COLO829 (cell line): ENCODE measurements at regions not wholly inside any gene's neighbourhood (a gene's known extent, or its start where the extent isn't known, plus 50 kb on each side); places are given as distances from the start of the nearest gene placed in this dataset.
A peak's percentile ranks its signal among the peaks of the same experiment; 100 is the strongest.
"Not testable (repeated sequence)": the region's sequence is repeated elsewhere in the genome, so short reads cannot be mapped to it uniquely, and the experiment has no call there.

Experiments
- DNase-seq: peaks from one replicate; pipeline ENCODE4 v3.0.0; 2012; ENCODE audit warnings: low spot score

GRCh38 chr16:80008857-80009256, 408.3 kb upstream of the MAF start:
- no peak for DNase-seq

DNA sequence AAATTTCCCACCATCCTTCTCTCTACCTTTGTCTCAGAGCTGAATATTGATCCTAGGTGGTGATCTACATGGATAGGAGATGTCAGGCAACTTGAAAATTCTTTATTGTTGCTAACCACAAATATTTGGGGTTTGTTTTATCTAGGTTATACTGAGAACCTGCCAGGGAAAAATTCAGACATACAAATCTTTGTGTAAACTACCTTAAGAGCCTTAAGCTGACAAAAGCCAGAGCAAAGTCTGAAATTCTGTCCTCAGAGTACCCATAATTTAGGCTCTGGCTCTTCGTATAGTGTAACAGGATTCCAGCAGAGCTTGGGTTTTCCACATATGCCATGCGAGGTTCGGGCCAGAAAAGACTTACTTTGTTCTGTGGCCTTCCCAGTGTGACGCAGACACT, 406.7 kb upstream of the MAF start:
- DNase-seq, result no peak

DNA sequence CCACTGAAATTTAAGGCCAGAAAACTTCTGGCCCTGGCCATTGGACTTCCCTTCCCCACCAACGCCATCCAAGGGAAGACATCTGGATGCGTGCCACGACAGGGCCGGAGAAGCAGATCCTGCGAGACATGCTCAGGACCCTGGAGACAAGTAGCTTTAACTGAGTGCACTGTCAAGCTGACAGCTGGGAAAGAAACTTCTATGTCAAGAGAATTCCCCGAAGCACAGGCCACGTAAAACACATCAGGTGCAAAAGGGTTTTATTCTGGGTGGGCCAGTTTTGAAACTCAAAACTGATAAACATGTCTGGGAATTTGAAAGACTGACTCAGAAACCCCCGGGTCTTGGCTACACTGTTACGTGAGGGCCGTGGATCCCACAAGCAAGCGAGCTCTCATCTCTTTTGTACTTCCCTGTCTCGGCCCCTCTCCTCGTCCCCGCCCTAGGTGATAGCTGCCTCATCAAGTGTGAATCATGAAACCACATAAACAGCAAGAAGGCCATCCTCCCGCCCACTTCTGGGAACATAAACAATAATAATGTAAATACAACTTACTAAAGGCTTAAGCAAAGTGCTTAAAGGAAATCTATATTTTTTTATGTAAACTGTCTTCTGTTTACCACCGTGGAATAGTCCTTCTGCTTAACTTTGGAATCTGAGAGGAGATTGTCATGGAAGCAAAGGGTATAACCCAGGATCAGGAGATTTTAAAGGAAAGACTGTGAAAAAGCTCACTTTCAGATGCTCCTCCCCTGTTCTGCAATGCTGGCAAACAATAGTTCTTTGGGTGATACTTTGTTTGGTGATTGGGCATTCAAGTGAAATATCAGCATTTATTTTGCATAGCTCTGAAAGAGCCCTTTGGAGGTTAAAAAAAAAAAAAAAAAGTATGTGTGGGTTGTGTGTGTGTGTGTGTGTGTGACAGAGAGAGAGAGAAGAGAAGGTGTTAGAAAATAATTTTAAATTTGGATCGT, 406.0 kb upstream of the MAF start:
- DNase-seq, result no peak

GRCh38 chr16:80004113-80004512, 403.6 kb upstream of the MAF start:
- no peak for DNase-seq

DNA sequence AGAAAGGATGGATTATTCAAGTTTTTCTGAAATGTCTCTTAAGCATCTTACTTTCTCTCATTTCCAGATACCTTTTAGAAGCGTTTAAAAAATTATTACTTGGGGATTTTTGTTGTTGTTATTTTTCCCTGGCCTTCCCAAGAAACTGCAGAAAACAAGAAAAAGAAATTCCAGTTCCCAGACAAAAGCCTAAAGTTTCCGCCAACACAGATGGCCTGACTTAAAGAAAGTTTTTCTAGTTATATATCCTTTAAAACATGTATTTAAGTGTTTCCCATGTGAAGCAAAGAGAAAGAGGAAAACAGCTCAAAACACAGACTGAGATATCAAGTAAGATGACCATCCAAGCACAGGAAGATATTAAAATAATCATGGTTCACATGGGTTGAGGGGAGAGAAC, 401.7 kb upstream of the MAF start:
- no peak for DNase-seq

GRCh38 chr16:79998143-79998542, 397.6 kb upstream of the MAF start:
- DNase-seq, result no peak

DNA sequence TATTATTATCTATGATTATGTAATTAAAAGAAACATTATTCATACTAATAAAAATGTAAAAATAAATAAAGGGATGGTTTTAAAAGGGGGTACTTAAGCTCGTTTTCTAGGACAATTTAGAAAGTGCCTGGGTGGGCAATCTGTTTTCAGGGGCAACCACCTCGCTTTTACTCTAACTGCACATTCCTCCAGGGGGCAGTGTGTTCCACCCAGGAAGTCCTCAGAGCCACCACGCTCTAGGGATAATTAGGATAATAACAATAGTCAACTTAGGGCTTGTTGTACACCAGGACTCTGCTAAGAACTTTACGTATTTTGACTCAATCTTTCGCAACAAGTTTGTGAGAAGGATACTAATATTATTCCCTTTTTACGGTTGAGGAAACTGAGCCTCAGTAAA, 396.7 kb upstream of the MAF start:
- no peak for DNase-seq

- DNase-seq, result no peak
Measured at GRCh38 chr16:79996321-79996720, 395.8 kb upstream of the MAF start.

DNA sequence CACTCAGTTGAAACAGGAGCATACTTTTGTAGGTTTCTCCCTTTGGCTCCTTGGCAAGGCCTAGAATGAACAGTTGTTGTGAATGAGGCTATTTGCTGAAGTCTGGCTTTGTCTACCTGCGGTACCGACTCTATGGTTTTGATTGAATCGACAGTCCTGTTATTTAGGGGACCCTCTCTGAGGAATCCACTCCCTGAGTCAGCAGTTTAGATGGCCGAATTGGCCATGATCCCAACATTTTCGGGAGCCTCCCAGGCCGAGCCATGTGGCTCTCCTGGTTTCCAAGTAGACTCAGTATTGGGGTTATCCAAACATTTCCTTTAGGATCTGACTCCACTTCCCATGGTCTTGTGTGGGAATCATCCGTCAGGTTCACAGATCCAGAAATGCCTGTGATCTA, 394.8 kb upstream of the MAF start:
- DNase-seq, result no peak

GRCh38 chr16:79994418-79994817, 393.9 kb upstream of the MAF start:
- DNase-seq, result no peak

GRCh38 chr16:79993629-79994209, 393.2 kb upstream of the MAF start:
- no peak for DNase-seq

- no peak for DNase-seq
Measured at GRCh38 chr16:79991969-79992368, 391.4 kb upstream of the MAF start.

DNA sequence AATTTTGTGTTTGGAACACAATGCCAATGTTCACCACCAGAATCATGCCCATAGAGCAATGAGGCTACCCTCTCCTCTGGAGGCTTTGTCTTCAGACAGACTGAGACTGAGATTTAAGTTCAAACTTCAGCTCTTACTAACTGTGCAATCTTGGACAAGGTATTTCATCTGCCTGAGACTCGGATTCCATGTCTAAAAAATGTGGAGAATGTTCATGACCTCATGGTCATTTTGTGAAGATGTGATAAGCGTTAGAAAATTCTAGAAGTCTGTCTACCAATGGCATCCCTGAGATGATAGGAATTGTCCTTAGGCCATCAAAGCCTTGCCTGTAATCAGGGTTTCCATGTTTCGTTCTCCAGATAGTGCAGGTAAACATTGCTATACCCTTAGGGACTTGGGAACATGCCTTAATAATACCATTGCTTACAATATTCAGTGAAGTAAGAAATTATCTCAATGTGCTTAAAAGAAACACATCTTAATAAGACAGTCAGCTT, 388.2 kb upstream of the MAF start:
- no peak for DNase-seq

DNA sequence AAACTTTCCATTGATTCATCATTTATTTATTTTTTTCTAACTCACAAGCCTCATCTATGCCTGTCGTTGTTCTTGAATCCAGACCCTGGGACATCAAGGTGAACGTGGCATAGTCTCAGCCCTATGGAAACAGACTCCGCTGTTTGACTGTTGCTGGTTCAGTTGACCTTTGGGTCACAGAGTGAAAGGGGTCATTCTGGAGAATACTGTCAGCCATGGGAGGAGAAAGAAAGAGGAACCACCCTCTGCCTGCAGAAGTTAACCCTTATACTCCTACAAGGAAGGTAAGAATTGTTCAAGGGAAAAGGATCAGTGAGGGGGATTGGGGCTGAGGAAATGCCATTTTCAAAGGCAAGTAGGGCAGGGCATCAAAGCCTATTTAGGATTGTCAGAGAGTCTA, 387.6 kb upstream of the MAF start:
- DNase-seq, result no peak

DNA sequence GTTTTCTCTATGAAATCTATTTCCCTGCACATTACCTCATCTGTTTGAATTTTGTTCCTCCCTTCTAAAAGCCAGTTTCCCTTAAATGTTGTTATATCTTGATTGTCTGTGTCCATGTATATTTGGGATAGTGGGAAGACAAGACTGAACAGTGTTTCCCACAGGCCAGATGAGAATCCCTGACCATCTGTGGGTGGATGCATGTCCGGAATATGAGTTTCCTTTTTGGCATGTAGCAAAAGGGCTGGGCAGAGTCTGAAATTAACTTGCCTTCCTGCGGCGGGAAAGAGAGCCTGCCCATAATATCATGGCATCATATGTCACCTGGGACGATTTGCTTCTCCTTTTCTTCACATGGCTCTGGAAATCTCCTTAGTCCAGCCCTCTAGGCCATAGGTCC, 385.8 kb upstream of the MAF start:
- no peak for DNase-seq

DNA sequence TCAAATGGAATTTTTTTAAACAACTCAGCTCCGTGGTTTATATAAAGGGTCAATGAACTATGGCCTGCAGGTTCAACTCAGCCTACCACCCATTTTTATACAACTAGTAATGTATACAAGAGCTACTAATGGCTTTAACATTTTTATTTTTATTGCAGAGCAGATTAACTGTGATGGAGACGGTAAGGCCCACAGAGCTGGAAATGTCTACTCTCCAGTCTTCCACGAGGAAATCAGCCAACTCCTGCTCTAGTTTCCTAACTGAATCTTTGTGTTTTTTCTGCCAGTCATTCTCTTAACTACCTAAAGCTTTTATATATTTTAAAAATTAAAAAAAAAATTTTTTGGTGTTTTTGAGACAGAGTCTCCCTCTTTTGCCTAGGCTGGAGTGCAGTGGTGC, 385.1 kb upstream of the MAF start:
- DNase-seq, result no peak

DNA sequence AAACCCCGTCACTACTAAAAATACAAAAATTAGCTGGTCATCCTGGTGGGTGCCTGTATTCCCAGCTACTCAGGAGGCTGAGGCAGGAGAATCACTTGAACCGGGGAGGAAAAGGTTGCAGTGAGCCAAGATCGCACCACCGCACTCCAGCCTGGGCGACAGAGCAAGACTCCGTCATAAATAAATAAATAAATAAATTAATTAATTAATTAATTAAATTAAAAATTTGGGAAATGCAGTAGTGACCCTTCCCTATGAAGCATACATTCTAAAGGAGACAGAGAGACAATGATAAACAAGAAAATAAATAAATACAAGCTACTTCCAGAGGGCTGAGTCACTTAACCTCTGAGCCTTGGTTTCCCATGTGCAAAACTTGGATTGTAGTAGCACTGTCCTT, 383.6 kb upstream of the MAF start:
- DNase-seq, result not testable (repeated sequence)

DNA sequence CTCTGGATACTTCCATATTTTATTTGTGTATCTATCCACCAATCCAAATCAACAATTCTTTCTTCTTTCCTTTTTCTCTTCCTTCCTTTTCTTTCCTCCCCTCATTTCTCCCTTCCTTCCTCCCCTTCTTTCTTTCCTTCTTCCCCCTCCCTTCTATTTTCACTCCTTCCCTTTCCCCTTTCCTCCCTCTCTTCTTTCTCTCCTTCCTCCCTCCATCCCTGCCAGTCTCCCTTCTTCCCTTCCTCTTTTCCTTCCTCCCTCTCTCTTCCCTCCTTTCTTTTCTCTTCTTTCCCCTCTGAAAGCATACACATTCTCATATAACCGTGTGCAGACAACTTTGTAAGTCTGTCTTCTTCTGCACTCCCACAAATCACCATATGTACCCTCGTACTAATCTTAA, 382.3 kb upstream of the MAF start:
- DNase-seq, result no peak

DNA sequence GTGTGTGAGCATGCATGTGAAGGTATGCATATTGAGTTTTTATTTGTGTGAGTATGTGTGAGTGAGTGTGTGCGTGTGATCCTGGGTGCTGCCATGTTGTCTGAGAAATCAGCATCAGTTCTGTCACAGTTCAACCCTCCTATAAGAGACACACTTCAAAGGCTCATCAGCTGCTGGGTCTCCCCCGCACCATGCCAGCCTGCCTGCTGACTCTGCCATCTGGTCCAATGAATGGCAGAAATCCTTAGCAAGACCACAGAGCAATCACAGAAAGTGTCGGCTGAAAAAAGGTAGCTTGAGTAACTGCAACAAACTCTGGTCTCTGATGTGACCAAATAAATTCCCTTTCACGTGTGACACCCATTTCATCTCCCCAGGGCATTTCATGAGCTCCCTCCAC, 381.8 kb upstream of the MAF start:
- DNase-seq, result no peak

DNA sequence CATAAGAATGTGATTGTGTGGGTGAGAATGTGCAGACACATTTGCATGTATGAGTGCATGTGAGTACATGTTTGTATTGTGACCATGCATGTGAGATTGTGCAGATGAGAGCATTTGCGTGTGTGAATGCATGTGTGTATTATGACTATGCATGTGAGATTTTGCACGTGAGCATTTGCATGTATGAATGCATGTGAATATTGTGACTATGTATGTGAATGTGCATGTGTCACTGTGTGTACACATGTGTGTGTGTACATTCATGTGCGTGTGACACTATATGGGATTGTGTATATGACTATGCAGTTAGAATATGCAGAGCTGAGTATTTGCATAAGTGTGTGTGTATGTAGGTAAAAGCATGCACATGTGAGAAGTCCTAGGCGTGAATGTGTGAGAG, 381.3 kb upstream of the MAF start:
- no peak for DNase-seq

GRCh38 chr16:79980650-79981521, 380.3 kb upstream of the MAF start:
- DNase-seq, result peak; percentile 48
